ENCODE measurements at regions not wholly inside any gene's neighbourhood (a gene's known extent, or its start where the extent isn't known, plus 50 kb on each side); places are given as distances from the start of the nearest gene placed in this dataset.

DNA sequence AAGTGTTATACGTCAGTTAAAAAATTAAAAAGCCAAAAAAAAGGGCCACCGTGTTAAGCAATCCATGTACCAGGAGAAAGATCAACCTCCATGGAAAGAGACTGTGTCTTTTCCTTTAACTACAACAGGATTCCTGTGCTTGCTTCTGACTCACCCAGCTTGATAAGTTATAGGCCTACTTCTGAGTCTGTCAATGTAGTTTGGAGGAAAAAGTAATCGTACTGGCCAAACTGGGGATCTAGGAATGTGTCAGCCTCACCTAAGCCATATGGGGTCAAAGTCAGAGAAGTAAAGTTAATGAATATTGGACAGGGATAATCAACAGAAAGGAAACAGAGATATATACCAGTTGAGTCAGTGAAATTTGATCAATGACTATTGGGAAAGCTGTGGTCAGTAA, 470.8 kb upstream of the SLIT2 start:
- Histone ChIP-seq H3K27me3 (ENCODE audit: insufficient read depth, low read length, poor library complexity, severe bottlenecking) (no peaks in the 10 kb centered on the region), H3K9ac (ENCODE audit: low read depth, low read length, poor library complexity, severe bottlenecking) (no peak overlapping the region)

DNA sequence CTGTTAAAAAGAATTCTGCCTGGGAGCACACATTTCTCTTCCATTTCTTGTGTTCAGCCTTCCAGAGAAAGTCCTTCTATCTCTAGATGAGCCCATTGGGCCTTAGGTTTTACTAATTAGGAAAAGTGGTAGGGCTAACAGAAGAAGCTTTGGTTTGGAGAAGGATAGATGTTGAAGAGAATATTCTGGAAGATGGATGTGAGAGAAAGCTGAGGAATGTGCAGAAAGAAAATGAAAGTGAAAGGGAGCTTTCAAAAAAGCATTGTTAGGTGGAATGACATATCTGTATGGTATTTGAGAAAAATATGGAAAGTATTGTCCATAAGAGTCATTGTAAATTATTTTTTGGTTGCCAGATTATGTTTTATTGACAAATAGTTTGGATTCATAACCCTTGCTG, 474.8 kb upstream of the SLIT2 start:
- no peaks in the 10 kb centered on the region for H3K36me3 ChIP-seq (ENCODE audit: insufficient read depth, low read length)
- TF ChIP-seq EZH2phosphoT487 (IDR thresholded peaks at IDR 0.05; ENCODE audit: borderline replicate concordance), result no peak
- no peak for TF ChIP-seq CTCF (conservative IDR thresholded peaks at IDR 0.05; ENCODE audit: low read length)
- H2AFZ ChIP-seq (ENCODE audit: low read length), result no peak overlapping the region
- H3K4me1 ChIP-seq (ENCODE audit: insufficient read depth, low read length, poor library complexity, severe bottlenecking), result no peaks in the 10 kb centered on the region
- no peak overlapping the region for H3K9ac ChIP-seq (ENCODE audit: low read depth, low read length, poor library complexity, severe bottlenecking)
- H3F3A ChIP-seq (ENCODE audit: low read depth), result no peaks in the 10 kb centered on the region
- H3K9me2 ChIP-seq (replicated peaks; ENCODE audit: low read depth, low read length), result no peaks in the 10 kb centered on the region
- H3K4me2 ChIP-seq (ENCODE audit: low read depth, low read length, poor library complexity, severe bottlenecking), result no peak overlapping the region
- no peaks in the 10 kb centered on the region for H3K27me3 ChIP-seq (ENCODE audit: insufficient read depth, low read length, poor library complexity, severe bottlenecking)
- H4K20me1 ChIP-seq (ENCODE audit: insufficient read depth, low read length, poor library complexity, severe bottlenecking), result no peaks in the 10 kb centered on the region
- no peak overlapping the region for H3K4me3 ChIP-seq (ENCODE audit: low read length, poor library complexity, severe bottlenecking)
- H3K79me2 ChIP-seq (ENCODE audit: insufficient read depth, low read length), result no peaks in the 10 kb centered on the region
- H3K9me3 ChIP-seq (ENCODE audit: insufficient read depth, low read depth, low read length), result no peaks in the 10 kb centered on the region

More for the DNA sequence above, 470.8 kb upstream of the SLIT2 start:
- Histone ChIP-seq H3F3A (ENCODE audit: low read depth) (no peaks in the 10 kb centered on the region), H3K4me2 (ENCODE audit: low read depth, low read length, poor library complexity, severe bottlenecking) (no peak overlapping the region), H3K4me3 (ENCODE audit: low read length, poor library complexity, severe bottlenecking) (no peak overlapping the region), H3K9me3 (ENCODE audit: insufficient read depth, low read depth, low read length) (peaks cover 5% of the 10 kb centered on the region; the same call in 1 of the 2 replicates), H3K36me3 (ENCODE audit: insufficient read depth, low read length) (no peaks in the 10 kb centered on the region), H4K20me1 (ENCODE audit: insufficient read depth, low read length, poor library complexity, severe bottlenecking) (no peaks in the 10 kb centered on the region), H3K79me2 (ENCODE audit: insufficient read depth, low read length) (no peaks in the 10 kb centered on the region), H3K4me1 (ENCODE audit: insufficient read depth, low read length, poor library complexity, severe bottlenecking) (no peaks in the 10 kb centered on the region), H2AFZ (ENCODE audit: low read length) (no peak overlapping the region), H3K9me2 (replicated peaks; ENCODE audit: low read depth, low read length) (no peaks in the 10 kb centered on the region)
- TF ChIP-seq EZH2phosphoT487 (IDR thresholded peaks at IDR 0.05; ENCODE audit: borderline replicate concordance), result no peak
- no peak for TF ChIP-seq CTCF (conservative IDR thresholded peaks at IDR 0.05; ENCODE audit: low read length)

DNA sequence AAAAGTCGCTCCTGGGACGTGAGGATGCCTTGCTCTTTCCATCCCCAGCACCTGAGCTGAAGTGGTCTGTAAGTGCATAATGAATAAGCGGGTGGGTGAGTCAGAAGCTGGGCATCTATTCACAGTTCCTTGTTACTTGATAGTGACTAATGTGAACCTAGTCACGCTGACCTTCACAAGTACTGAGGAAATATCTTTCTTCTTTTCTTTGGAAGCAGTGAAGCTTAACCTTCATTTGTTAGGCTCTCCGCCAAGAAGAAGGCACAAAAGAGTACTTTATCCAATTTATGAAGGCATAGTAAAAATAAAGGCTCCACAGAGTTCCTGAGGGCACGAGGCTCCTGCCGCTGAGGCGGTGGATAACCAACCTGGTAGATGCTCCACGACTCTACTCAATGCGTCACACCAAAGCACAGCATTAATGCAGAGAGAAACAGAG, 475.7 kb upstream of the SLIT2 start:
- no peak overlapping the region for H3K4me2 ChIP-seq (ENCODE audit: low read depth, low read length, poor library complexity, severe bottlenecking)

More for the DNA sequence above, 475.7 kb upstream of the SLIT2 start:
- H3K9ac ChIP-seq (ENCODE audit: low read depth, low read length, poor library complexity, severe bottlenecking), result no peak overlapping the region
- TF ChIP-seq CTCF (conservative IDR thresholded peaks at IDR 0.05; ENCODE audit: low read length) (no peak), EZH2phosphoT487 (IDR thresholded peaks at IDR 0.05; ENCODE audit: borderline replicate concordance) (no peak)
- no peaks in the 10 kb centered on the region for H3K9me3 ChIP-seq (ENCODE audit: insufficient read depth, low read depth, low read length)
- no peaks in the 10 kb centered on the region for H3K4me1 ChIP-seq (ENCODE audit: insufficient read depth, low read length, poor library complexity, severe bottlenecking)
- no peaks in the 10 kb centered on the region for H3K79me2 ChIP-seq (ENCODE audit: insufficient read depth, low read length)
- H3F3A ChIP-seq (ENCODE audit: low read depth), result no peaks in the 10 kb centered on the region
- H3K4me3 ChIP-seq (ENCODE audit: low read length, poor library complexity, severe bottlenecking), result no peak overlapping the region
- H3K36me3 ChIP-seq (ENCODE audit: insufficient read depth, low read length), result no peaks in the 10 kb centered on the region
- no peaks in the 10 kb centered on the region for H3K9me2 ChIP-seq (replicated peaks; ENCODE audit: low read depth, low read length)
- no peak overlapping the region for H2AFZ ChIP-seq (ENCODE audit: low read length)
- H4K20me1 ChIP-seq (ENCODE audit: insufficient read depth, low read length, poor library complexity, severe bottlenecking), result no peaks in the 10 kb centered on the region
- H3K27me3 ChIP-seq (ENCODE audit: insufficient read depth, low read length, poor library complexity, severe bottlenecking), result no peaks in the 10 kb centered on the region

Data from Loucy (cell line).